Mesenchymal stem cell (in vitro differentiated cells and primary cell): ENCODE measurements at regions not wholly inside any gene's neighbourhood (a gene's known extent, or its start where the extent isn't known, plus 50 kb on each side); places are given as distances from the start of the nearest gene placed in this dataset.

ENCODE experiments used
- DNase-seq: peaks from one replicate; pipeline ENCODE4 v3.0.0-alpha.2; 2013
- H2AFZ ChIP-seq: one replicate; pipeline ENCODE4 v1.6.1; 2013; ENCODE audit warnings: low read depth, mild to moderate bottlenecking, control low read depth, inconsistent platforms, low read length, moderate library complexity
- H2AK5ac ChIP-seq: 2 replicates; pipeline ENCODE4 v1.6.1; 2013; ENCODE audit warnings: low read length, moderate library complexity, mild to moderate bottlenecking, inconsistent platforms; ENCODE audit not compliant: severe bottlenecking
- H2BK120ac ChIP-seq: one replicate; pipeline ENCODE4 v1.6.1; 2013; ENCODE audit warnings: low read depth, mild to moderate bottlenecking, inconsistent platforms, low read length, moderate library complexity
- H2BK12ac ChIP-seq, 2 experiments: one replicate each; pipeline ENCODE4 v1.6.1; 2013; ENCODE audit warnings: inconsistent platforms in 2 of 2, low read length in 2 of 2, mild to moderate bottlenecking in 2 of 2, moderate library complexity in 2 of 2, control low read depth in 1 of 2
- H2BK15ac ChIP-seq: one replicate; pipeline ENCODE4 v1.6.1; 2013; ENCODE audit warnings: mild to moderate bottlenecking, low read depth, inconsistent platforms; ENCODE audit not compliant: poor library complexity, severe bottlenecking
- H2BK5ac ChIP-seq: 2 replicates; pipeline ENCODE4 v1.6.1; 2013; ENCODE audit warnings: low read depth, mild to moderate bottlenecking, low read length, control low read depth, inconsistent platforms; ENCODE audit not compliant: poor library complexity, severe bottlenecking
- H3K14ac ChIP-seq, 2 experiments: one replicate each; pipeline ENCODE4 v1.6.1; 2013; ENCODE audit warnings: inconsistent platforms in 2 of 2, low read length in 2 of 2, control low read depth in 1 of 2, mild to moderate bottlenecking in 1 of 2, moderate library complexity in 1 of 2
- H3K18ac ChIP-seq, 2 experiments: one replicate each; pipeline ENCODE4 v1.6.1; 2013; ENCODE audit warnings: inconsistent platforms in 2 of 2, low read length in 2 of 2, control low read depth in 1 of 2, low read depth in 1 of 2, mild to moderate bottlenecking in 1 of 2
- H3K23ac ChIP-seq, 2 experiments: one replicate each; pipeline ENCODE4 v1.6.1; 2013; ENCODE audit warnings: inconsistent platforms in 2 of 2, low read length in 2 of 2, mild to moderate bottlenecking in 2 of 2, moderate library complexity in 2 of 2, control low read depth in 1 of 2
- H3K27ac ChIP-seq: 2 replicates; pipeline ENCODE4 v1.5.1; 2013; ENCODE audit warnings: mild to moderate bottlenecking, moderate library complexity, low read length, control low read depth, inconsistent platforms; ENCODE audit not compliant: poor library complexity, severe bottlenecking
- H3K27me3 ChIP-seq, 2 experiments: 2 replicates each; pipeline versions ENCODE4 v1.6.1 to v1.7.0; 2013; ENCODE audit warnings: low read length in 2 of 2, mild to moderate bottlenecking in 2 of 2, moderate library complexity in 2 of 2, control low read depth in 1 of 2, inconsistent platforms in 1 of 2; ENCODE audit not compliant: control insufficient read depth in 1 of 2, insufficient read depth in 1 of 2
- H3K36me3 ChIP-seq, 2 experiments: 2 replicates each; pipeline versions ENCODE4 v1.6.1 to v1.7.0; 2013; ENCODE audit warnings: low read length in 2 of 2, control low read depth in 1 of 2, inconsistent platforms in 1 of 2, low read depth in 1 of 2, mild to moderate bottlenecking in 1 of 2; ENCODE audit not compliant: insufficient read depth in 2 of 2, control insufficient read depth in 1 of 2
- H3K4ac ChIP-seq, 2 experiments: one replicate each; pipeline ENCODE4 v1.6.1; 2013; ENCODE audit warnings: inconsistent platforms in 2 of 2, low read length in 2 of 2, mild to moderate bottlenecking in 2 of 2, moderate library complexity in 2 of 2, control low read depth in 1 of 2, low read depth in 1 of 2
- H3K4me1 ChIP-seq: 2 replicates; pipeline ENCODE4 v1.6.1; 2013; ENCODE audit warnings: low read depth, low read length, control low read depth; ENCODE audit not compliant: control insufficient read depth, insufficient read depth
- H3K4me2 ChIP-seq: 2 replicates; pipeline ENCODE4 v1.6.1; 2013; ENCODE audit warnings: low read length, mild to moderate bottlenecking, inconsistent platforms; ENCODE audit not compliant: poor library complexity, severe bottlenecking
- H3K4me3 ChIP-seq, 2 experiments: 2 replicates each; pipeline versions ENCODE4 v1.5.1 to v1.7.0; 2013; ENCODE audit warnings: low read length in 2 of 2, mild to moderate bottlenecking in 2 of 2, control low read depth in 1 of 2, low read depth in 1 of 2; ENCODE audit not compliant: insufficient read depth in 1 of 2
- H3K79me1 ChIP-seq: replicated peaks from 2 replicates; pipeline ENCODE4 v1.6.1; 2013; ENCODE audit warnings: mild to moderate bottlenecking, control low read depth, low read length, inconsistent platforms; ENCODE audit not compliant: poor library complexity, severe bottlenecking
- H3K9ac ChIP-seq: 2 replicates; pipeline ENCODE4 v1.7.0; 2013; ENCODE audit warnings: mild to moderate bottlenecking, low read length, moderate library complexity
- H3K9me3 ChIP-seq: 2 replicates; pipeline ENCODE4 v1.7.0; 2013; ENCODE audit warnings: mild to moderate bottlenecking, low read length; ENCODE audit not compliant: control insufficient read depth
- H4K8ac ChIP-seq: one replicate; pipeline ENCODE4 v1.6.1; 2013; ENCODE audit warnings: inconsistent platforms, mild to moderate bottlenecking, low read length, moderate library complexity
- H4K91ac ChIP-seq: one replicate; pipeline ENCODE4 v1.6.1; 2013; ENCODE audit warnings: mild to moderate bottlenecking, low read length, inconsistent platforms
- WGBS: methylation state at CpG from one replicate; pipeline ENCODE4 v1.1.7; 2013; ENCODE audit warnings: mixed read lengths; 5-methylcytosine and 5-hydroxymethylcytosine counted together

- no peak overlapping the region for H2AK5ac ChIP-seq
- H3K18ac ChIP-seq = no peak overlapping the region
- H4K91ac ChIP-seq = no peak overlapping the region
- H4K8ac ChIP-seq = no peak overlapping the region
- no peaks in the 10 kb centered on the region for H3K9me3 ChIP-seq
- H2BK5ac ChIP-seq = no peak overlapping the region
- H2BK120ac ChIP-seq = no peak overlapping the region
- H3K4me1 ChIP-seq = no peaks in the 10 kb centered on the region
- WGBS = 34% methylated on average over 5 of the region's 6 CpGs
- H3K79me1 ChIP-seq = no peaks in the 10 kb centered on the region
- no peak overlapping the region for H2BK15ac ChIP-seq
- DNase-seq = no peak
- no peak overlapping the region for H3K4me2 ChIP-seq
- no peak overlapping the region for H3K4me3 ChIP-seq
- H3K36me3 ChIP-seq = no peaks in the 10 kb centered on the region
- no peak overlapping the region for H2AFZ ChIP-seq
- H3K27me3 ChIP-seq = peaks cover 0 to 12% of the 10 kb centered on the region in 2 experiments
- H3K9ac ChIP-seq = no peak overlapping the region
- no peak overlapping the region for H2BK12ac ChIP-seq
- H3K14ac ChIP-seq = no peak overlapping the region
- no peak overlapping the region for H3K4ac ChIP-seq
- no peak overlapping the region for H3K23ac ChIP-seq
- no peak overlapping the region for H3K27ac ChIP-seq
Measured at GRCh38 chr17:33945646-33946546, 309.2 kb upstream of the CCL2 start.

GRCh38 chr17:33947762-33948161, 307.3 kb upstream of the CCL2 start:
- no peaks in the 10 kb centered on the region for H3K79me1 ChIP-seq
- no peak overlapping the region for H3K18ac ChIP-seq
- no peak overlapping the region for H3K4me3 ChIP-seq
- no peak overlapping the region for H4K8ac ChIP-seq
- H2AK5ac ChIP-seq = no peak overlapping the region
- no peak for DNase-seq
- no peak overlapping the region for H3K9ac ChIP-seq
- no peaks in the 10 kb centered on the region for H3K36me3 ChIP-seq
- H3K9me3 ChIP-seq = no peaks in the 10 kb centered on the region
- H3K4ac ChIP-seq = no peak overlapping the region
- H3K14ac ChIP-seq = no peak overlapping the region
- H3K4me2 ChIP-seq = no peak overlapping the region
- no peak overlapping the region for H3K23ac ChIP-seq
- peaks cover 0 to 12% of the 10 kb centered on the region in 2 experiments for H3K27me3 ChIP-seq
- no peak overlapping the region for H3K27ac ChIP-seq
- no peak overlapping the region for H2BK12ac ChIP-seq
- no peak overlapping the region for H2AFZ ChIP-seq
- H2BK5ac ChIP-seq = no peak overlapping the region
- no peaks in the 10 kb centered on the region for H3K4me1 ChIP-seq
- no peak overlapping the region for H4K91ac ChIP-seq
- H2BK120ac ChIP-seq = no peak overlapping the region
- H2BK15ac ChIP-seq = no peak overlapping the region

- WGBS = 64% methylated on average over 7 of the region's 7 CpGs
- H2BK5ac ChIP-seq = no peak overlapping the region
- H3K4me2 ChIP-seq = no peak overlapping the region
- H3K27ac ChIP-seq = no peak overlapping the region
- no peak overlapping the region for H3K4ac ChIP-seq
- H2BK120ac ChIP-seq = no peak overlapping the region
- no peak overlapping the region for H2BK12ac ChIP-seq
- no peak overlapping the region for H3K9ac ChIP-seq
- H4K91ac ChIP-seq = no peak overlapping the region
- no peaks in the 10 kb centered on the region for H3K9me3 ChIP-seq
- no peak overlapping the region for H3K18ac ChIP-seq
- H3K14ac ChIP-seq = no peak overlapping the region
- no peaks in the 10 kb centered on the region for H3K36me3 ChIP-seq
- H3K27me3 ChIP-seq = peaks cover 0 to 12% of the 10 kb centered on the region in 2 experiments
- no peak overlapping the region for H2BK15ac ChIP-seq
- H3K4me1 ChIP-seq = no peaks in the 10 kb centered on the region
- no peak overlapping the region for H2AK5ac ChIP-seq
- H2AFZ ChIP-seq = no peak overlapping the region
- H3K23ac ChIP-seq = no peak overlapping the region
- DNase-seq = no peak
- H3K4me3 ChIP-seq = no peak overlapping the region
- no peaks in the 10 kb centered on the region for H3K79me1 ChIP-seq
- no peak overlapping the region for H4K8ac ChIP-seq
Measured at GRCh38 chr17:33948309-33948708, 306.8 kb upstream of the CCL2 start.

DNA sequence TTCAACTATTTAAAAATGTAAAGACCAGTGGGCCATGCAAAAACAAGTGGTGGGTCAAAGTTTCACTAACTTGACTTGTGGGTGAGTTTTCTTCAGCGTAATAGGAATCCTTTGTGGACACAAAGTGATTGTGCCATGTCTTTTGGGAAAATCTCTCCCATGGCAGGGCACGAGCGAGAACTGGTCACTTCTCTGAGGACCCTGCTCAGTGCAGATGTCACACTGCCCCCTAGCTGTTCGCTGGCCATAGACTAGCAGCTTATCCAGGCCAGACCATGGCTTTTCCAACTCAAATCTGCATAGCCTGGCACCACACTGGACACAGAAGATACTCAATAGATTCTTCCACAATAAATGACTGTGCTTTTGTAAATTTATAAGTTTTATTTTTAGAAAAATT, 306.0 kb upstream of the CCL2 start:
- H3K27ac ChIP-seq = no peak overlapping the region

More for the DNA sequence above, 306.0 kb upstream of the CCL2 start:
- Histone ChIP-seq H3K4ac (no peak overlapping the region), H3K27me3 (peaks cover 0 to 11% of the 10 kb centered on the region in 2 experiments), H2BK5ac (no peak overlapping the region), H3K4me2 (no peak overlapping the region), H3K9me3 (no peaks in the 10 kb centered on the region), H3K36me3 (no peaks in the 10 kb centered on the region), H3K23ac (no peak overlapping the region), H2AFZ (no peak overlapping the region), H3K14ac (no peak overlapping the region), H3K18ac (no peak overlapping the region), H2BK15ac (no peak overlapping the region), H3K9ac (no peak overlapping the region), H4K91ac (no peak overlapping the region), H3K4me3 (no peak overlapping the region), H2BK120ac (no peak overlapping the region), H2BK12ac (no peak overlapping the region), H3K4me1 (no peaks in the 10 kb centered on the region), H3K79me1 (no peaks in the 10 kb centered on the region), H2AK5ac (no peak overlapping the region), H4K8ac (no peak overlapping the region)
- no peak for DNase-seq
- WGBS = 46% methylated on average over 4 of the region's 4 CpGs
